OCI-LY1 (cell line): ENCODE measurements at regions not wholly inside any gene's neighbourhood (a gene's known extent, or its start where the extent isn't known, plus 50 kb on each side); places are given as distances from the start of the nearest gene placed in this dataset.

Source experiments
- H2AFZ ChIP-seq: fragments of 200-600 bp; sonication (generic), shearing (Covaris generic); 2 replicates; pipeline ENCODE4 v1.6.0; 2014; ENCODE audit warnings: antibody characterized with exemption, mild to moderate bottlenecking, low read length
- H3F3A ChIP-seq: fragments of 200-600 bp; sonication (generic), shearing (Covaris generic); 2 replicates; pipeline ENCODE4 v1.6.0; 2014; ENCODE audit warnings: mild to moderate bottlenecking, antibody characterized with exemption, low read length, moderate library complexity; ENCODE audit not compliant: insufficient read depth
- H3K27ac ChIP-seq: fragments of 200-600 bp; sonication (generic); 2 replicates; pipeline ENCODE4 v1.5.1; 2014; ENCODE audit warnings: low read length, mixed run types, mild to moderate bottlenecking, low read depth; ENCODE audit not compliant: poor library complexity, severe bottlenecking
- H3K27me3 ChIP-seq: fragments of 200-600 bp; sonication (generic); 2 replicates; pipeline ENCODE4 v1.6.0; 2014; ENCODE audit warnings: antibody characterized with exemption, mild to moderate bottlenecking, low read length, moderate library complexity; ENCODE audit not compliant: insufficient read depth
- H3K36me3 ChIP-seq: fragments of 200-600 bp; sonication (generic); 2 replicates; pipeline ENCODE4 v1.6.1; 2014; ENCODE audit warnings: mild to moderate bottlenecking, antibody characterized with exemption, low read length, moderate library complexity, mixed read lengths; ENCODE audit not compliant: insufficient read depth
- H3K4me1 ChIP-seq: fragments of 200-600 bp; sonication (generic); 2 replicates; pipeline ENCODE4 v1.5.1; 2014; ENCODE audit warnings: mild to moderate bottlenecking, low read length, moderate library complexity; ENCODE audit not compliant: insufficient read depth, severe bottlenecking
- H3K4me2 ChIP-seq: fragments of 200-600 bp; sonication (generic), shearing (Covaris generic); 2 replicates; pipeline ENCODE4 v1.6.1; 2014; ENCODE audit warnings: low read length
- H3K4me3 ChIP-seq: fragments of 200-600 bp; sonication (generic); 2 replicates; pipeline ENCODE4 v1.5.1; 2014; ENCODE audit warnings: low read length, low read depth, mild to moderate bottlenecking, mixed read lengths; ENCODE audit not compliant: poor library complexity, severe bottlenecking
- H3K79me2 ChIP-seq: fragments of 200-600 bp; shearing (Covaris generic); 2 replicates; pipeline ENCODE4 v1.6.1; 2016; ENCODE audit warnings: mixed run types, low read length, mixed read lengths; ENCODE audit not compliant: insufficient read depth
- H3K9ac ChIP-seq: fragments of 200-600 bp; sonication (generic), shearing (Covaris generic); 2 replicates; pipeline ENCODE4 v1.6.1; 2014; ENCODE audit warnings: mild to moderate bottlenecking, low read length, mixed read lengths
- H3K9me2 ChIP-seq: fragments of 200-600 bp; sonication (generic), shearing (Covaris generic); 2 replicates; pipeline ENCODE4 v1.6.1; 2014; ENCODE audit warnings: low read depth, mild to moderate bottlenecking, low read length, mixed read lengths
- H3K9me3 ChIP-seq: fragments of 200-600 bp; shearing (Covaris generic); 2 replicates; pipeline ENCODE4 v1.6.1; 2014; ENCODE audit warnings: low read length, mixed read lengths
- H4K20me1 ChIP-seq: fragments of 200-600 bp; sonication (generic), shearing (Covaris generic); 2 replicates; pipeline ENCODE4 v1.6.0; 2016; ENCODE audit warnings: mild to moderate bottlenecking, low read length; ENCODE audit not compliant: insufficient read depth
- CTCF ChIP-seq: fragments of 200-600 bp; sonication (generic), shearing (Covaris generic); IDR thresholded peaks from 2 replicates; pipeline ENCODE4 v1.5.1; 2017; ENCODE audit warnings: mild to moderate bottlenecking, antibody characterized with exemption, low read length, moderate library complexity, mixed read lengths
- EZH2 ChIP-seq: fragments of 200-600 bp; sonication (generic), shearing (Covaris generic); IDR thresholded peaks from 2 replicates; pipeline ENCODE4 v1.8.0; 2017; ENCODE audit warnings: borderline replicate concordance, mixed run types, mild to moderate bottlenecking, antibody characterized with exemption, low read length, moderate library complexity, mixed read lengths

GRCh38 chr4:60313611-60314178 is 886.4 kb upstream of the ADGRL3 start:
- H3K4me1 ChIP-seq = no peaks in the 10 kb centered on the region
- no peak overlapping the region for H3K4me3 ChIP-seq
- no peaks in the 10 kb centered on the region for H3F3A ChIP-seq
- H3K9me2 ChIP-seq = no peaks in the 10 kb centered on the region
- H3K27me3 ChIP-seq = no peaks in the 10 kb centered on the region
- H3K4me2 ChIP-seq = no peak overlapping the region
- H4K20me1 ChIP-seq = no peaks in the 10 kb centered on the region
- H3K79me2 ChIP-seq = no peaks in the 10 kb centered on the region
- no peak overlapping the region for H3K27ac ChIP-seq
- no peak for TF ChIP-seq EZH2
- no peak overlapping the region for H2AFZ ChIP-seq
- H3K9ac ChIP-seq = no peak overlapping the region
- no peaks in the 10 kb centered on the region for H3K36me3 ChIP-seq
- no peaks in the 10 kb centered on the region for H3K9me3 ChIP-seq

GRCh38 chr4:60314416-60314815 is 885.7 kb upstream of the ADGRL3 start:
- Histone ChIP-seq H3K36me3 (no peaks in the 10 kb centered on the region), H3K4me2 (no peak overlapping the region), H2AFZ (no peak overlapping the region), H3K4me1 (no peaks in the 10 kb centered on the region), H3K9me2 (no peaks in the 10 kb centered on the region), H3K9ac (no peak overlapping the region), H3K27me3 (no peaks in the 10 kb centered on the region), H3K4me3 (no peak overlapping the region), H3K9me3 (no peaks in the 10 kb centered on the region), H4K20me1 (no peaks in the 10 kb centered on the region), H3K27ac (no peak overlapping the region), H3F3A (no peaks in the 10 kb centered on the region), H3K79me2 (no peaks in the 10 kb centered on the region)
- no peak for TF ChIP-seq EZH2
- no peak for TF ChIP-seq CTCF

- Histone ChIP-seq H3K9me2 (no peaks in the 10 kb centered on the region), H3K4me1 (no peaks in the 10 kb centered on the region), H4K20me1 (no peaks in the 10 kb centered on the region), H3K9ac (no peak overlapping the region), H3K9me3 (no peaks in the 10 kb centered on the region), H3K4me3 (no peak overlapping the region), H2AFZ (no peak overlapping the region), H3K27me3 (no peaks in the 10 kb centered on the region), H3K79me2 (no peaks in the 10 kb centered on the region), H3F3A (no peaks in the 10 kb centered on the region), H3K27ac (no peak overlapping the region), H3K4me2 (no peak overlapping the region), H3K36me3 (no peaks in the 10 kb centered on the region)
- TF ChIP-seq EZH2 (no peak), CTCF (no peak)
Measured at GRCh38 chr4:60315586-60315985, 884.5 kb upstream of the ADGRL3 start.

- no peak for TF ChIP-seq EZH2
- no peak for TF ChIP-seq CTCF
- no peak overlapping the region for H3K27ac ChIP-seq
Measured at GRCh38 chr4:60326735-60327134, 873.4 kb upstream of the ADGRL3 start.

More at GRCh38 chr4:60326735-60327134, 873.4 kb upstream of the ADGRL3 start:
- no peaks in the 10 kb centered on the region for H3K79me2 ChIP-seq
- no peaks in the 10 kb centered on the region for H3F3A ChIP-seq
- H4K20me1 ChIP-seq = no peaks in the 10 kb centered on the region
- H3K4me2 ChIP-seq = no peak overlapping the region
- H2AFZ ChIP-seq = no peak overlapping the region
- H3K36me3 ChIP-seq = no peaks in the 10 kb centered on the region
- H3K4me3 ChIP-seq = no peak overlapping the region
- no peaks in the 10 kb centered on the region for H3K9me2 ChIP-seq
- H3K9me3 ChIP-seq = no peaks in the 10 kb centered on the region
- no peaks in the 10 kb centered on the region for H3K4me1 ChIP-seq
- no peaks in the 10 kb centered on the region for H3K27me3 ChIP-seq
- H3K9ac ChIP-seq = no peak overlapping the region
